Aorta (tissue), 5 donors: ENCODE measurements at regions not wholly inside any gene's neighbourhood (a gene's known extent, or its start where the extent isn't known, plus 50 kb on each side); places are given as distances from the start of the nearest gene placed in this dataset.
A peak's percentile ranks its signal among the peaks of the same experiment; 100 is the strongest.
"Not testable (repeated sequence)": the region's sequence is repeated elsewhere in the genome, so short reads cannot be mapped to it uniquely, and the experiment has no call there.

Experiments used
- ATAC-seq: fragments of 200-7000 bp; cut with Tn5 transposase; one replicate; pipeline ENCODE4 v1.9.1; 2022; ENCODE audit warnings: moderate library complexity; ENCODE audit not compliant: low FRiP score
- DNase-seq, 2 donors: peaks; one replicate each; pipeline ENCODE4 v3.0.0-alpha.2; 2020
- H3K27ac ChIP-seq, 2 donors: one replicate each; pipeline ENCODE4 v1.5.1; 2013; ENCODE audit warnings: low read length in 2 of 2, mild to moderate bottlenecking in 2 of 2, moderate library complexity in 2 of 2, control low read depth in 1 of 2, inconsistent platforms in 1 of 2, low read depth in 1 of 2
- H3K27me3 ChIP-seq, 2 donors: one replicate each; pipeline ENCODE4 v1.6.1; 2013; ENCODE audit warnings: control low read depth in 1 of 2, low read length in 1 of 2, mild to moderate bottlenecking in 1 of 2, moderate library complexity in 1 of 2; ENCODE audit not compliant: insufficient read depth in 2 of 2, control insufficient read depth in 1 of 2
- H3K36me3 ChIP-seq, 2 donors: one replicate each; pipeline ENCODE4 v1.6.1; 2013; ENCODE audit warnings: control low read depth in 1 of 2, low read length in 1 of 2, mild to moderate bottlenecking in 1 of 2; ENCODE audit not compliant: insufficient read depth in 2 of 2, control insufficient read depth in 1 of 2
- H3K4me1 ChIP-seq, 2 donors: one replicate each; pipeline ENCODE4 v1.6.1; 2013; ENCODE audit warnings: low read length in 2 of 2, control low read depth in 1 of 2, mild to moderate bottlenecking in 1 of 2, moderate library complexity in 1 of 2; ENCODE audit not compliant: insufficient read depth in 2 of 2, control insufficient read depth in 1 of 2
- H3K4me3 ChIP-seq, 2 donors: one replicate each; pipeline ENCODE4 v1.5.1; 2013; ENCODE audit warnings: low read length in 2 of 2, control low read depth in 1 of 2, mild to moderate bottlenecking in 1 of 2
- H3K9me3 ChIP-seq: one replicate; pipeline ENCODE4 v1.6.1; 2013; ENCODE audit warnings: mild to moderate bottlenecking, low read length; ENCODE audit not compliant: control insufficient read depth
- WGBS, 2 donors: extraction: QIAGEN DNeasy Blood & Tissue Kit; methylation state at CpG; one replicate each; pipeline ENCODE4 v1.1.7; 2013; 5-methylcytosine and 5-hydroxymethylcytosine counted together
- intact Hi-C, 2 donors: fragments of 100-400 bp; cut with DNase I; formaldehyde crosslinking; loops; one replicate each; pipeline versions ENCODE4 v1.14.2 to v1.15.0; 2022
- donor health status: healthy with polysubstance abuse.
- donor health status: Bipolar disorder and iron deficiency.
- donor health status: DM: no; HTN: no; CAD: no.
- donor health status: DM: no; HTN: no; CAD: no.
- donor health status: DM: yes; HTN: yes; CAD: no.

DNA sequence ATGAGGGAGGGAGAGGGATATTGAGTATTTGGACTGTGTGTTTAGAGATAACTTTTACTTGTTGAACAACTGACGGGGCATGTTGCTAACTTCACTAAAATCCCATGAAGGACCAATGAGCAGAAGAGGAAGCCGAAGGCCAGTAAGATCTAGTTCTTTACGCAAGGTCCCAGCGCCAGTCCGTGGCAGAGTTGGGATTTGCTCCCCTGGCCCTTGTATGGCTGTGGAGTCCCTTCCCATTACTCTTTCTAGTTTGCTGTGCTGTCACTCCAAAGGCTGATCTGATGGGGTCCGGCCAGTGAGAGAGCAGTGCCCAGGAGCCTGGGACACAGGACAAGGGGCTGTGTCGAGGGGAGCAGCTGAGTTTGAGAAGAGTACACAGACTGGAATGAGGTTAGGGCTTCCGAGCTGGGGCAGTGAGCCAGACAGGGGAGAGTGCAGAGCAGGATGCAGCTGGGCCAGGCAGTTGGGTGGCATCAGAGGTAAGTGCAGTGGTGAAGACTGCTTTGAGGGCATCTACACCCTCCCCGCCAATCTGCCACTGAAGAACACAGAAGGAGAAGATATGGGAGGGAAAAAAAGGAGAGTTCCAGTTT, 692.9 kb upstream of the HS6ST1 start:
- no peak overlapping the region for H3K27ac ChIP-seq
- no peaks in the 10 kb centered on the region for H3K9me3 ChIP-seq
- 78 to 79% methylated on average over 9 of the region's 9 CpGs for WGBS, 2 donors
- ATAC-seq (no peak), DNase-seq (no peak)
- H3K36me3 ChIP-seq, result no peaks in the 10 kb centered on the region
- H3K4me1 ChIP-seq, result no peaks in the 10 kb centered on the region
- no peaks in the 10 kb centered on the region for H3K27me3 ChIP-seq
- intact Hi-C loops, result no loop called here
- H3K4me3 ChIP-seq, result no peak overlapping the region

DNA sequence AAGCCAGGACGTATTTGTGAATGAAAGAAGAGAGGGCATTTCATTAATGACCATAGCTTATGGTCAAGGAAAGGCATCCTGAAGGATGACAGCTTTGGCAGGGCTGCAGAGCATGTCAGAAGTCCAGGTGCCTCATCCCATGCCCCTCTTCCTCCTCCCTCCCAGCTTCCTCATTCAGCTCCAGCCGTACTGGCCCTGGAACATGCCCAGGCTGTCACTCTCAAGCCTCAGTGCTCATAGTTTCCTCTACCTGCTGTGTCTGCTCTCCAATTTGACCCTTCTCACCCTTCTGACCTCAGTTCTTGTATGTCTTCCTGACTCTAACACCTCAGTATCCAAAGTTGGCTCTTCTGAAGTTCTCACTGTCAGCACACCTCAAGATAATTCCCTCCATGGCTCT, 695.8 kb upstream of the HS6ST1 start:
- H3K27ac ChIP-seq, result no peak overlapping the region
- no peaks in the 10 kb centered on the region for H3K9me3 ChIP-seq
- intact Hi-C loops, result no loop called here
- no peak for DNase-seq
- 54 to 68% methylated on average over 2 of the region's 2 CpGs for WGBS, 2 donors
- H3K27me3 ChIP-seq, result no peaks in the 10 kb centered on the region
- H3K36me3 ChIP-seq, result no peaks in the 10 kb centered on the region
- H3K4me3 ChIP-seq, result no peak overlapping the region
- no peak for ATAC-seq
- no peaks in the 10 kb centered on the region for H3K4me1 ChIP-seq

DNA sequence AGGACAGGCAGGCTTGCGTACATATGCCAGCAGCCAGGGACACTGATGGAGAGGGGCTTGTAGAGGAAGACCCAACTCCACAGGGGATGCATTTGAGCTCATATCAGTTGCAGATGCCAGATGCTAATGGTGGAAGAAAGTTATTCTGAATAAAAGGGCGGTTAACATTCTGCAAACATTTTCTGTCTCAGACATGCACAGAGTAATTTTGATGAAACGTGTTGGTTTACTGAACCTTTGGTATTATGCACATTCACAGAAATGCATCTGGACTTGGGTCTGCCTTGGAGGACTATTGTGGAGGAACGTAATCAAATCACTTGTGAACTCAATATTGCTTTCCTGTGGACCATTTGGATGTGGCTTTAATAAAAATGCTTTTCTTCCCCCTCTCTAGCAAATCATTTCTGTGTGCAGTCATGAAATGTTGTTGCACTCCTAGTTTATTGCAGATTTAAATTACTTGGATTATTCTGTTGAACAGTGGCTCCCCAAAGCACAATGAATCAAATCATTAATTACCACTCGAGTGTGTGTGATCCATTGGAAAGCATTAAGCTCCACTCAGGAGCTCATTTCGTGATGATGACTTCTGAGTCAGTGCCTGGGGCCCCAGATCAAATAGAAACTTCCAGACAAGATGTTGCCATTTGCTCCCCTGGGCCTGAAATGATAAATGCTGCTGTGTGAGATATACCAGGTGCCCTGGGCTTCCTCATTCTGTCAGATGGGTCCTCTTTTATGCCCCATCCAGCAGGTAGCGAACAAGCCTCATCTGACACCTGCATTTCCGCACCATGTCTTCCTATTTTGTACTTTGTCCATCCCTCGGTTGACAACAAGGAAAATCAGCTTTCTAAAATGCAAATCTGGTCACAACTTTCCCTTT, 697.0 kb upstream of the HS6ST1 start:
- DNase-seq, result no peak
- no peaks in the 10 kb centered on the region for H3K36me3 ChIP-seq
- intact Hi-C loops, result no loop called here
- H3K27me3 ChIP-seq, result no peaks in the 10 kb centered on the region
- no peak overlapping the region for H3K4me3 ChIP-seq
- no peak overlapping the region for H3K27ac ChIP-seq
- no peaks in the 10 kb centered on the region for H3K4me1 ChIP-seq
- no peak for ATAC-seq
- H3K9me3 ChIP-seq, result no peaks in the 10 kb centered on the region
- WGBS, 2 donors, result 85 to 89% methylated on average over 9 of the region's 9 CpGs

DNA sequence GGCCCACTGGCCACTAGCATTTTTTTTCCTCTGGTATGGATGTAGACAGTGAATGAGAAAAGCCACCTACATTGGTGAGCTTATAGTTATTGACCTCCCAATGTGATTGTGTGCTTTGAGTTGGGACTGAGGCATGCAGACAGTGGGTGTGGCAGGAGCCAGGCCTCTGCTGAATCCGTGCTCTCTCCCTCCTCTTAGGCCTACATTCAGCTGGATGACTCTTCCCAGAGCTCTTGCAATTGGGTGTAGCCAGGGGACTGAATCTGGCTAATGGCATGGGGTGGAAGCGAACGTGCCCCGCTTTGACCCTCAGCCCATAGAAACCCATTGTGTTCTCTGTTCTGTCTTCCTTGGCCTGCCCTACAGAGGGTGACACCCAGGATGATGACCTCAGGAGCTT, 698.3 kb upstream of the HS6ST1 start:
- Histone ChIP-seq H3K9me3 (no peaks in the 10 kb centered on the region), H3K27ac (no peak overlapping the region), H3K4me3 (no peak overlapping the region), H3K4me1 (no peaks in the 10 kb centered on the region), H3K36me3 (no peaks in the 10 kb centered on the region), H3K27me3 (no peaks in the 10 kb centered on the region)
- DNase-seq, result no peak
- peak; percentile 40 for ATAC-seq
- WGBS, 2 donors, result 96 to 100% methylated on average over 4 of the region's 4 CpGs
- intact Hi-C loops, result no loop called here

DNA sequence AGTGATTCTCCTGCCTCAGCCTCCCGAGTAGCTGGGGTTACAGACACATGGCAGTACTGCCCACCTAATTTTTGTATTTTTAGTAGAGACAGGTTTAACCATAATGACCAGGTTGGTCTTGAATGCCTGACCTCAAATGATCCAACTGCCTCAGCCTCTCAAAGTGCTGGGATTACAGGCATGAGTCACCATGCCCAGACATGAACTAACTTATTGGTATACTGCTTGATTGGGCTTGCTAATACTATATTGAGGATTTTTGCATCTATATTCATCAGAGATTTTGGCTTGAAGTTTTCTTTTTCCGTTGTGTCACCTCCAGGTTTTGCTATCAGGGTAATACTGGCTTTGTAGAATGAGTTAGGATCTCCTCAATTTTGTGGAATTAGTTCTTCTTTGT, 706.1 kb upstream of the HS6ST1 start:
- intact Hi-C loops, result no loop called here
- ATAC-seq (no peak), DNase-seq (no peak)
- Histone ChIP-seq H3K4me3 (no peak overlapping the region), H3K4me1 (no peaks in the 10 kb centered on the region), H3K36me3 (no peaks in the 10 kb centered on the region), H3K9me3 (no peaks in the 10 kb centered on the region), H3K27me3 (no peaks in the 10 kb centered on the region), H3K27ac (no peak overlapping the region)
- WGBS, 2 donors, result 78 to 80% methylated on average over 2 of the region's 2 CpGs

DNA sequence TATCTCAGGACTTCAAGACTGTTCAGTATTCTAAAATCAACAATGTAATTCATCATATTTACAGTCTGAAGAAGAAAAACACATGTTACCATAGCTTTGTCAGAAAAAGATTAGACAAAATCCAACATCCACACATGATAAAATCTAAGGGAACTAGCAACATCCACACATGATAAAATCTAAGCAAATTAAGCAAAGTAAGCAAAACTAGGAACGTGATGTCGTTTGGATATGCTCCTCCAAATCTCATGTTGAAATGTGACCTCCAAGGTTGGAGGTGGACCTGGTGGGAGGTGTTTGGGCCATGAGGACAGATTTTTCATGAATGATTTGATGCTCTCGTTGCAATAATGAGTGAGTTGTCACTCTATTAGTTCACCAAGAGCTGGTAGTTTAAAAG, 717.3 kb upstream of the HS6ST1 start:
- 19 to 47% methylated on average over 3 of the region's 3 CpGs for WGBS, 2 donors
- Histone ChIP-seq H3K27me3 (no peaks in the 10 kb centered on the region), H3K9me3 (no peaks in the 10 kb centered on the region)

DNA sequence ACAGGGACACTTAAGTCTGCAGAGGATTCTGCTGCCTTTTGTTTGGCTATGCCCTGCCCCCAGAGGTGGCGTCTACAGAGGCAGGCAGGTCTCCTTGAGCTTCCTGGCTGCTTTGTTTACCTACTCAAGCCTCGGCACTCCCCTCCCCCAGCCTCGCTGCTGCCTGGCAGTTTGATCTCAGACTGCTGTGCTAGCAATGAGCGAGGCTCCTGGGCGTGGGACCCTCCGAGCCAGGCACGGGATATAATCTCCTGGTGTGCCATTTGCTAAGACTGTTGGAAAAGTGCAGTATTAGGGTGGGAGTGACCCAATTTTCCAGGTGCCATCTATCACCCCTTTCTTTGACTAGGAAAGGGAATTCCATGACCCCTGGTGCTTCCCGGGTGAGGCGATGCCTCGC, 725.0 kb upstream of the HS6ST1 start:
- intact Hi-C loops, H3K27ac ChIP-seq, DNase-seq, H3K36me3 ChIP-seq, H3K9me3 ChIP-seq, H3K4me3 ChIP-seq, ATAC-seq, H3K4me1 ChIP-seq, H3K27me3 ChIP-seq: not testable (repeated sequence)
- 78 to 95% methylated on average over 10 of the region's 10 CpGs for WGBS, 2 donors

More for the DNA sequence above, 717.3 kb upstream of the HS6ST1 start:
- DNase-seq (no peak), ATAC-seq (no peak)
- Histone ChIP-seq H3K4me3 (no peak overlapping the region), H3K36me3 (no peaks in the 10 kb centered on the region), H3K4me1 (no peaks in the 10 kb centered on the region), H3K27ac (no peak overlapping the region)
- intact Hi-C loops, result no loop called here

DNA sequence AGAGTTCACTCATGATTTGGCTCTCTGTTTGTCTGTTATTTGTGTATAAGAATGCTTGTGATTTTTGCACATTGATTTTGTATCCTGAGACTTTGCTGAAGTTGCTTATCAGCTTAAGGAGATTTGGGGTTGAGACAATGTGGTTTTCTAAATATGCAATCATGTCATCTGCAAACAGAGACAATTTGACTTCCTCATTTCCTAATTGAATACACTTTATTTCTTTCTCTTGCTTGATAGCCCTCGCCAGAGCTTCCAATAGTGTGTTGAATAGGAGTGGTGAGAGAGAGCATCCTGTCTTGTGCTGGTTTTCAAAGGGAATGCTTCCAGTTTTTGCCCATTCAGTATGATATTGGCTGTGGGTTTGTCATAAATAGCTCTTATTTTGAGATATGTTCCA, 727.8 kb upstream of the HS6ST1 start:
- WGBS, 2 donors, result 84 to 87% methylated on average over 1 of the region's 1 CpG
- ATAC-seq, H3K36me3 ChIP-seq, H3K27me3 ChIP-seq, H3K4me1 ChIP-seq, DNase-seq, H3K27ac ChIP-seq, H3K9me3 ChIP-seq, intact Hi-C loops, H3K4me3 ChIP-seq: not testable (repeated sequence)

DNA sequence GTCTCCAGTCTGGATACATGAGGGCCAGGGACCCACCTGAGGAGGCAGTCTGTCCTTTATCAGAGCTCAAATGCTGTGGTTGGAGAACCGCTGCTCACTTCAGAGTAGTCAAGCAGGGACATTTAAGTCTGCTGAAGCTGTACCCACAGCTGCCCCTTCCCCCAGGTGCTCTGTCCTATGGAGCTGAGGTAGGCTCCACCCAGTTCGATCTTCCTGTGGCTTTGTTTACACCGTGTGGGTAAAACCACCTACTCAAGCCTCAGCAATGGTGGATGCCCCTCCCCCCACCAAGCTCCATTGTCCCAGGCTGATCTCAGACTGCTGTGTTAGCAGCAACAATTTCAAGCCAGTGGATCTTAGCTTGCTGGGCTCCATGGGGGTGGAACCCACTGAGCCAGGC, 731.4 kb upstream of the HS6ST1 start:
- intact Hi-C loops, result no loop called here
- no peak for ATAC-seq

More for the DNA sequence above, 731.4 kb upstream of the HS6ST1 start:
- H3K4me1 ChIP-seq, result no peaks in the 10 kb centered on the region
- H3K9me3 ChIP-seq, result no peaks in the 10 kb centered on the region
- no peak for DNase-seq
- H3K36me3 ChIP-seq, result no peaks in the 10 kb centered on the region
- no peak overlapping the region for H3K4me3 ChIP-seq
- WGBS, 2 donors, result 78 to 84% methylated on average over 3 of the region's 3 CpGs
- H3K27me3 ChIP-seq, result no peaks in the 10 kb centered on the region
- H3K27ac ChIP-seq, result no peak overlapping the region
